ENCODE measurements at regions not wholly inside any gene's neighbourhood (a gene's known extent, or its start where the extent isn't known, plus 50 kb on each side); places are given as distances from the start of the nearest gene placed in this dataset.
"Not testable (repeated sequence)": the region's sequence is repeated elsewhere in the genome, so short reads cannot be mapped to it uniquely, and the experiment has no call there.

GRCh38 chr1:229710746-229711145 lies 84.7 kb downstream of the URB2 start:
- peak; percentile 86 for DNase-seq

- no peak for DNase-seq
Measured at GRCh38 chr1:229714306-229714705, 88.3 kb downstream of the URB2 start.

- no peak for DNase-seq
Measured at GRCh38 chr1:229714964-229715603, 89.0 kb downstream of the URB2 start.

GRCh38 chr1:229716069-229716468 lies 90.0 kb downstream of the URB2 start:
- DNase-seq = peak; percentile 63

- no peak for DNase-seq
Measured at GRCh38 chr1:229716704-229717103, 90.7 kb downstream of the URB2 start.

GRCh38 chr1:229717786-229718576 lies 91.9 kb downstream of the URB2 start:
- DNase-seq = no peak

- DNase-seq = no peak
Measured at GRCh38 chr1:229726061-229726460, 100.0 kb downstream of the URB2 start.

GRCh38 chr1:229729916-229730315 lies 103.9 kb downstream of the URB2 start:
- DNase-seq = no peak

GRCh38 chr1:229730573-229730972 lies 104.5 kb downstream of the URB2 start:
- DNase-seq = no peak

GRCh38 chr1:229732061-229732460 lies 106.0 kb downstream of the URB2 start:
- no peak for DNase-seq

GRCh38 chr1:229736376-229736775 lies 110.3 kb downstream of the URB2 start:
- no peak for DNase-seq

- DNase-seq = not testable (repeated sequence)
Measured at GRCh38 chr1:229742614-229743013, 116.6 kb downstream of the URB2 start.

GRCh38 chr1:229749992-229750391 lies 123.9 kb downstream of the URB2 start:
- DNase-seq = no peak

GRCh38 chr1:229751610-229752009 lies 125.6 kb downstream of the URB2 start:
- DNase-seq = no peak

GRCh38 chr1:229752679-229753078 lies 126.6 kb downstream of the URB2 start:
- no peak for DNase-seq

- DNase-seq = no peak
Measured at GRCh38 chr1:229753764-229754551, 127.9 kb downstream of the URB2 start.

GRCh38 chr1:229756666-229757065 lies 130.6 kb downstream of the URB2 start:
- DNase-seq = peak; percentile 84

GRCh38 chr1:229757226-229757625 lies 131.2 kb downstream of the URB2 start:
- no peak for DNase-seq

GRCh38 chr1:229758101-229759036 lies 132.3 kb downstream of the URB2 start:
- DNase-seq = peak; percentile 73

GRCh38 chr1:229759037-229759435 lies 133.0 kb downstream of the URB2 start:
- DNase-seq = peak; percentile 83

GRCh38 chr1:229759586-229759985 lies 133.5 kb downstream of the URB2 start:
- DNase-seq = no peak

- DNase-seq = no peak
Measured at GRCh38 chr1:229760478-229760996, 134.5 kb downstream of the URB2 start.

Measured in fibroblast of upper back skin (primary cell).